ENCODE measurements at regions not wholly inside any gene's neighbourhood (a gene's known extent, or its start where the extent isn't known, plus 50 kb on each side); places are given as distances from the start of the nearest gene placed in this dataset.

- Histone ChIP-seq H3K9me2 (ENCODE audit: insufficient read depth) (no peaks in the 10 kb centered on the region), H3F3A (ENCODE audit: insufficient read depth, low read depth) (no peaks in the 10 kb centered on the region), H3K79me2 (ENCODE audit: low read depth) (no peaks in the 10 kb centered on the region), H3K27ac (no peak overlapping the region), H3K9me3 (ENCODE audit: insufficient read depth, low read depth) (peaks cover 3% of the 10 kb centered on the region; the same call in 1 of the 2 replicates), H2AFZ (no peak overlapping the region), H3K4me1 (replicated peaks; ENCODE audit: insufficient read depth) (no peaks in the 10 kb centered on the region), H3K27me3 (ENCODE audit: insufficient read depth, low read depth) (no peaks in the 10 kb centered on the region), H3K4me2 (no peak overlapping the region), H4K20me1 (ENCODE audit: insufficient read depth) (no peaks in the 10 kb centered on the region), H3K4me3 (no peak overlapping the region), H3K36me3 (ENCODE audit: low read depth) (no peaks in the 10 kb centered on the region)
- CTCF ChIA-PET: no interaction called here
- intact Hi-C loops (cut with micrococcal nuclease; ENCODE audit: unreplicated experiment): no loop called here
- no TSS peak for BruUV-seq (replicated peaks)
- POLR2A ChIA-PET (ENCODE audit: unreplicated experiment): no interaction called here
- no peak for DNase-seq
- no peak for TF ChIP-seq CTCF (conservative IDR thresholded peaks at IDR 0.05)
- no peak for TF ChIP-seq EZH2 (IDR thresholded peaks at IDR 0.05; ENCODE audit: low read depth)
Measured at GRCh38 chr6:24057030-24057429, 69.0 kb upstream of the NRSN1 start.

- ChIA-PET CTCF (no interaction called here), POLR2A (ENCODE audit: unreplicated experiment) (no interaction called here)
- Histone ChIP-seq H3K4me3 (no peak overlapping the region), H3K4me1 (replicated peaks; ENCODE audit: insufficient read depth) (no peaks in the 10 kb centered on the region), H3K9me3 (ENCODE audit: insufficient read depth, low read depth) (no peaks in the 10 kb centered on the region), H3K9me2 (ENCODE audit: insufficient read depth) (no peaks in the 10 kb centered on the region), H4K20me1 (ENCODE audit: insufficient read depth) (no peaks in the 10 kb centered on the region), H3K36me3 (ENCODE audit: low read depth) (no peaks in the 10 kb centered on the region), H3F3A (ENCODE audit: insufficient read depth, low read depth) (no peaks in the 10 kb centered on the region), H3K79me2 (ENCODE audit: low read depth) (no peaks in the 10 kb centered on the region), H3K27me3 (ENCODE audit: insufficient read depth, low read depth) (no peaks in the 10 kb centered on the region), H3K4me2 (no peak overlapping the region), H2AFZ (no peak overlapping the region), H3K27ac (no peak overlapping the region)
- no TSS peak for BruUV-seq (replicated peaks)
- no peak for DNase-seq
- intact Hi-C loops (cut with micrococcal nuclease; ENCODE audit: unreplicated experiment): loop anchor here (10.0 kb wide), 2 partner anchors 144 to 1514 kb away; no protein-coding TSS in a partner anchor
- TF ChIP-seq CTCF (conservative IDR thresholded peaks at IDR 0.05) (no peak), EZH2 (IDR thresholded peaks at IDR 0.05; ENCODE audit: low read depth) (no peak)
Measured at GRCh38 chr6:24060982-24061754, 64.8 kb upstream of the NRSN1 start.

GRCh38 chr6:24064106-24064505, 61.9 kb upstream of the NRSN1 start:
- POLR2A ChIA-PET (ENCODE audit: unreplicated experiment): no interaction called here
- Histone ChIP-seq H3K9me3 (ENCODE audit: insufficient read depth, low read depth) (no peaks in the 10 kb centered on the region), H4K20me1 (ENCODE audit: insufficient read depth) (no peaks in the 10 kb centered on the region), H3F3A (ENCODE audit: insufficient read depth, low read depth) (no peaks in the 10 kb centered on the region), H3K4me2 (no peak overlapping the region), H3K27me3 (ENCODE audit: insufficient read depth, low read depth) (no peaks in the 10 kb centered on the region), H3K4me1 (replicated peaks; ENCODE audit: insufficient read depth) (no peaks in the 10 kb centered on the region), H3K36me3 (ENCODE audit: low read depth) (no peaks in the 10 kb centered on the region), H3K79me2 (ENCODE audit: low read depth) (no peaks in the 10 kb centered on the region), H2AFZ (no peak overlapping the region), H3K27ac (no peak overlapping the region), H3K4me3 (no peak overlapping the region), H3K9me2 (ENCODE audit: insufficient read depth) (no peaks in the 10 kb centered on the region)
- no TSS peak for BruUV-seq (replicated peaks)
- TF ChIP-seq EZH2 (IDR thresholded peaks at IDR 0.05; ENCODE audit: low read depth) (no peak), CTCF (conservative IDR thresholded peaks at IDR 0.05) (peak; percentile 62)
- intact Hi-C loops (cut with micrococcal nuclease; ENCODE audit: unreplicated experiment): loop anchor here (2.0 to 10.0 kb wide), 3 partner anchors 141 to 1511 kb away; no protein-coding TSS in a partner anchor
- CTCF ChIA-PET: no interaction called here
- DNase-seq: no peak
